ENCODE measurements at regions not wholly inside any gene's neighbourhood (a gene's known extent, or its start where the extent isn't known, plus 50 kb on each side); places are given as distances from the start of the nearest gene placed in this dataset.

DNA sequence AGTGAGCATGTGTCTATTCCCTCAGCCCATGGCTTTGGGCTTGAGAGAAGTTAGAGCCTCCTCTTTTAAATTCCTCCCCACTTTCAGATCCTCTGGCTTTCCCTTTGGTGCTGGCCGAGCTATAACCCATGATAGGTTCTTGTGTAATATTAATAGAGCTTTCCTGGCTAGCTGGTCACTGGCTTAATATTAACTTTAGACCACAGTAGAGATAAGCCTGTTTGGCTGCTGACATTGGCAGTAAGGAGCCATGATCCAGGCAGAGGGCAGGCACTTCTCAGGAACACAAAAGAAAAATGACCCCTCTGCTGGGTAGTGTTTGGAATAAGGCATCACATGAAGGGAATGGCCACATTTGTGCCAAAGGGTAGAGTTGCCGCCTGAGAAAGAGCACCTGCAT is 65.4 kb upstream of the UMPS start:
- no peak overlapping the region for H3K4me3 ChIP-seq (replicated peaks in 1 of 2; ENCODE audit: low read depth in 2 of 2, low read length in 2 of 2)
- TF ChIP-seq, protein P1, sequence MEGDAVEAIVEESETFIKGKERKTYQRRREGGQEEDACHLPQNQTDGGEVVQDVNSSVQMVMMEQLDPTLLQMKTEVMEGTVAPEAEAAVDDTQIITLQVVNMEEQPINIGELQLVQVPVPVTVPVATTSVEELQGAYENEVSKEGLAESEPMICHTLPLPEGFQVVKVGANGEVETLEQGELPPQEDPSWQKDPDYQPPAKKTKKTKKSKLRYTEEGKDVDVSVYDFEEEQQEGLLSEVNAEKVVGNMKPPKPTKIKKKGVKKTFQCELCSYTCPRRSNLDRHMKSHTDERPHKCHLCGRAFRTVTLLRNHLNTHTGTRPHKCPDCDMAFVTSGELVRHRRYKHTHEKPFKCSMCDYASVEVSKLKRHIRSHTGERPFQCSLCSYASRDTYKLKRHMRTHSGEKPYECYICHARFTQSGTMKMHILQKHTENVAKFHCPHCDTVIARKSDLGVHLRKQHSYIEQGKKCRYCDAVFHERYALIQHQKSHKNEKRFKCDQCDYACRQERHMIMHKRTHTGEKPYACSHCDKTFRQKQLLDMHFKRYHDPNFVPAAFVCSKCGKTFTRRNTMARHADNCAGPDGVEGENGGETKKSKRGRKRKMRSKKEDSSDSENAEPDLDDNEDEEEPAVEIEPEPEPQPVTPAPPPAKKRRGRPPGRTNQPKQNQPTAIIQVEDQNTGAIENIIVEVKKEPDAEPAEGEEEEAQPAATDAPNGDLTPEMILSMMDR (IDR thresholded peaks at IDR 0.05; ENCODE audit: low read depth, low read length), result no peak
- DNase-seq (ENCODE audit: low read depth in 2 of 2), result no peak

DNA sequence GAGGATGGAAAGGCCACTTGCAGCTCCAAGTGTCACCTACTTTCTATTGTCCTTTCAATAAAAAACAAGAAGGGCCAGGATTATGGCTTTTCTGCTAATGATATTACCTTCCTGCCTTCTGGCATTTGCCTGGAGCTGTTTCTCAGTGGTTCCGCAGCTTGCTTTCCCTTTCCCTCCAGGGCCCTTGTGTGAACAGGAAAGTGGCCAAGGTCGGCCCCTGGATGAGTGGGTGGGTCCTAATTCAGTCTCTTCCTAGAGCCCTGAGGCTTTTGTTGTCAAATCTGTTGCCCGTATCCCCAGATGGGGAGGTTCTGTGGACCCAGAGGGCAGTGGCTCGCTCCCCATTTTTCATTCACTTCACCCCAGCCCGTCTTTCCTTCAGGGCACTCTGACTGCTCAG is 64.2 kb upstream of the UMPS start:
- no peak overlapping the region for H3K4me3 ChIP-seq (replicated peaks in 1 of 2; ENCODE audit: low read depth in 2 of 2, low read length in 2 of 2)
- no peak for DNase-seq (ENCODE audit: low read depth in 2 of 2)
- TF ChIP-seq, protein P1 (IDR thresholded peaks at IDR 0.05; ENCODE audit: low read depth, low read length), result no peak

DNA sequence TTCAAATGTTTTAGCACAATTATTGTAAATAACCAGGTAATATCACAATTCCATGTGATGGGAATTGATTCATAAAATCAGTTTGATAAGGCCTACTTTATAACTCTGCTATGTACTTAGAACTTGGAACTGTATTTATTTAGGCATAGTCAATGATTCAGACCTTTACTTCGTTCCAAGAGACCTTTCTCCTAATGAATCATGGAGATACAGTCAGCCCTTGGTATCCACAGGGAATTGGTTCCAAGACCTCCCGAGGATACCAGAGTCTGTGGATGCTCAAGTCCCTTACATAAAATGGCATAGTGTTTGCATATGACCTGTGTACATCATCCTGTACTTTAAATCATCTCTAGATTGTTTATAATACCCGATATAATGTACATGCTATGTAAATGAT is 60.8 kb upstream of the UMPS start:
- peak; percentile 26 to 82 for DNase-seq (ENCODE audit: low read depth in 2 of 2)
- TF ChIP-seq, protein P1 (IDR thresholded peaks at IDR 0.05; ENCODE audit: low read depth, low read length), result no peak
- no peak overlapping the region for H3K4me3 ChIP-seq (replicated peaks in 1 of 2; ENCODE audit: low read depth in 2 of 2, low read length in 2 of 2)

DNA sequence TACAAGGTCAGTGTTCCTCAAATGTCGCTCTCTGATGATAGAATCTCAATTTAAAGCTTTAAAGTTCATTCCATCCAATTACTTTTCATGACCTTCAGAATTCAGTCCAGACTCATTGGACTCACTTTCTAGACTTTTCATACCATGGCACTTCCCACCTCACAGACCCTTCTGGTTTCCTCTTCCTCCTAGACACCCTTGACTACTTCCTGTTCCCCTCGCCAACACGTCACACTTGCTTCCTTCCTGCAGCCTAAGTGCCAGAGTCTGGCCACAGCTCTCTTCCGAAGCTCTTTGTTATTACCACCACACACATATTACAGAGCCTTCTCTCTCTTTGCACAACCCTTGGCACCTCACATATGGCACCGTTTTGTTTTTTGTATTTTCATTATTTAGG is 59.1 kb upstream of the UMPS start:
- TF ChIP-seq, protein P1 (IDR thresholded peaks at IDR 0.05; ENCODE audit: low read depth, low read length), result no peak
- H3K4me3 ChIP-seq (replicated peaks in 1 of 2; ENCODE audit: low read depth in 2 of 2, low read length in 2 of 2), result no peak overlapping the region
- DNase-seq (ENCODE audit: low read depth in 2 of 2), result no peak

DNA sequence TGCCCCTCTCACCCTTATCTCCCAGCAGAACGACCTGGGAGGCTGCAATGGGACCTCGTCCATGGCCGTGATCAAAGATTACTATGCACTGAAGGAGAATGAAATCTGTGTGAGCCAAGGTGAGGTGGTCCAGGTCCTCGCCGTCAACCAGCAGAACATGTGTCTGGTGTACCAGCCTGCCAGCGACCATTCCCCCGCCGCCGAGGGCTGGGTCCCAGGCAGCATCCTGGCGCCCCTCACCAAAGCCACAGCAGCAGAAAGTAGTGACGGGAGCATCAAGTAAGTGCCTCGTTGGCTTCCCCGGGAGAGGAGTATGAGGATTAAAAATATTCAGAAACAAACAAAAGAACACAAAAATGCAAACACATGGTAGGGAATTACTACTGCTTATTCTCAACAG is 55.9 kb upstream of the UMPS start:
- TF ChIP-seq, protein P1 (IDR thresholded peaks at IDR 0.05; ENCODE audit: low read depth, low read length), result no peak

DNA sequence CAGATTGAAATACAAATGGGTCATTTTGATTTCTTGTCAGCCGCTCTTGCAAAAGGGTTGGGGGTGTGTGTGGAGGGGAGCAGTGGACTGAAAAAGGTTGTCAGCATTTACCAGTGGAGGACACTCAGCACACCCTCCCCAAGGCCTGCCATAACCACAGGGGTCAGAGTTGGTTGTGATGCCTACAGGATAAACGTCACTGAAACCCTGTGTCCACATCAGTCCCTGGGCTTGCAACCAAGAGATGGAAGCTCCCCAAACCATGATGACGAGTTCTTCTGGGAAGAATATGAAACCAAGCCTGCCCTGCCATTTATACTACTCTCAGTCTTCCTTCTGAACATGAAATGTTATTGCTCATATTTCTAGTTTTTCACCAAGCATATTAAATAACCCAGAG is 54.0 kb upstream of the UMPS start:
- no peak overlapping the region for H3K4me3 ChIP-seq (replicated peaks in 1 of 2; ENCODE audit: low read depth in 2 of 2, low read length in 2 of 2)
- peak; percentile 55 to 64 for DNase-seq (ENCODE audit: low read depth in 2 of 2)
- TF ChIP-seq, protein P1 (IDR thresholded peaks at IDR 0.05; ENCODE audit: low read depth, low read length), result no peak

More for the DNA sequence above, 55.9 kb upstream of the UMPS start:
- no peak for DNase-seq (ENCODE audit: low read depth in 2 of 2)
- H3K4me3 ChIP-seq (replicated peaks in 1 of 2; ENCODE audit: low read depth in 2 of 2, low read length in 2 of 2), result no peak overlapping the region

DNA sequence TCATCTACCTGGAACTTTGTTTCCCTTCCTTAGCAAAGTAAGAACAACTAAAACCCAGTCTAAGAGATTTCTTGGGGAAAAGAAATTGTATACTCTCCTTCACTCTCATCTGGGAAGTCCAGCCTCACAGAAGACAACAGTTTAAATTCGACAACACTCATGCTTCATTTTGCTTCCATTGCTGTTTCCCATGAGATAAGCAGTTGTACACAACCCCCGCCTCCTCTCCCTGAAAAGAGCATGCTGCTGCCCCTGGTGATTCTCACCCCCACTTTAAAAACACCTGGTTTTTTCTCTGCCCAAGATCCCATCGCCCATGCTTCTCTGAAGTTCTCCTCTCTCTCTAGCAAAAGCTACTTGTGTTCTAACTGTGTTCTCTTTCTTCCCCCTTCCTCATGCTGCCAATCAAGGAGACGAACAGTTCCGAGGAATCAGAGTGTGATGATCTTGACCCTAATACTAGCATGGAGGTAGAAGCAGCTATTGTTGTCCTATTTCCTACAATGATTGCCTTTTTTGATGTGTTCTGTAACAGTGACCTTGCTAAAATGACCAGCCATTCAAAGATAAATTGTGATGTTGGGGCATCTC is 51.1 kb upstream of the UMPS start:
- no peak for DNase-seq (ENCODE audit: low read depth in 2 of 2)
- H3K4me3 ChIP-seq (replicated peaks in 1 of 2; ENCODE audit: low read depth in 2 of 2, low read length in 2 of 2), result no peak overlapping the region
- TF ChIP-seq, protein P1 (IDR thresholded peaks at IDR 0.05; ENCODE audit: low read depth, low read length), result no peak
